GM23338 (cell line): ENCODE measurements at regions not wholly inside any gene's neighbourhood (a gene's known extent, or its start where the extent isn't known, plus 50 kb on each side); places are given as distances from the start of the nearest gene placed in this dataset.

Experiments used
- ATAC-seq: fragments of 200-7000 bp; cut with Tn5 transposase; 3 replicates; pipeline ENCODE4 v1.9.1; 2020
- DNase-seq: peaks from one replicate; pipeline ENCODE4 v3.0.0-alpha.2; 2015; ENCODE audit warnings: low spot score
- H2AFZ ChIP-seq: fragments of 200-600 bp; sonication (generic); 2 replicates; pipeline ENCODE4 v1.8.0; 2016; ENCODE audit warnings: antibody characterized with exemption, mild to moderate bottlenecking, moderate library complexity
- H3F3A ChIP-seq: fragments of 200-600 bp; sonication (generic); replicated peaks from 2 replicates; pipeline ENCODE4 v1.8.0; 2017; ENCODE audit warnings: antibody characterized with exemption, mixed run types, low read depth
- H3K27ac ChIP-seq: fragments of 200-600 bp; sonication (generic); 2 replicates; pipeline ENCODE4 v1.6.1; 2016; ENCODE audit warnings: low read depth
- H3K27me3 ChIP-seq: fragments of 200-600 bp; sonication (generic); 2 replicates; pipeline ENCODE4 v1.8.0; 2016; ENCODE audit warnings: mild to moderate bottlenecking, mixed run types, moderate library complexity; ENCODE audit not compliant: insufficient read depth
- H3K36me3 ChIP-seq: fragments of 200-600 bp; sonication (generic); 2 replicates; pipeline ENCODE4 v1.8.0; 2016; ENCODE audit warnings: mild to moderate bottlenecking; ENCODE audit not compliant: insufficient read depth
- H3K4me1 ChIP-seq: fragments of 200-600 bp; sonication (generic); 2 replicates; pipeline ENCODE4 v1.8.0; 2016; ENCODE audit warnings: mild to moderate bottlenecking, moderate library complexity; ENCODE audit not compliant: insufficient read depth
- H3K4me2 ChIP-seq: fragments of 200-600 bp; sonication (generic); 2 replicates; pipeline ENCODE4 v1.7.1; 2017; ENCODE audit warnings: mixed run types
- H3K4me3 ChIP-seq: fragments of 200-600 bp; sonication (generic); 2 replicates; pipeline ENCODE4 v1.6.1; 2016; ENCODE audit warnings: mixed run types
- H3K79me2 ChIP-seq: fragments of 200-600 bp; sonication (generic); replicated peaks from 2 replicates; pipeline ENCODE4 v1.8.0; 2017; ENCODE audit warnings: mild to moderate bottlenecking; ENCODE audit not compliant: insufficient read depth
- H3K9me2 ChIP-seq: fragments of 200-600 bp; sonication (generic); 2 replicates; pipeline ENCODE4 v1.8.0; 2017; ENCODE audit not compliant: insufficient read depth
- H4K20me1 ChIP-seq: fragments of 200-600 bp; sonication (generic); replicated peaks from 2 replicates; pipeline ENCODE4 v1.8.0; 2017; ENCODE audit warnings: mild to moderate bottlenecking; ENCODE audit not compliant: insufficient read depth
- H3K27ac Mint-ChIP-seq: 2 replicates; pipeline ENCODE4 v1.8.0; 2020; ENCODE audit warnings: inconsistent platforms, mild to moderate bottlenecking, moderate library complexity, mixed read lengths
- H3K27me3 Mint-ChIP-seq: 3 replicates; pipeline ENCODE4 v1.8.0; 2022; ENCODE audit warnings: low read depth, mild to moderate bottlenecking, moderate library complexity, mixed read lengths, inconsistent platforms; ENCODE audit not compliant: insufficient read depth, poor library complexity
- H3K36me3 Mint-ChIP-seq: 3 replicates; pipeline ENCODE4 v1.8.0; 2021; ENCODE audit warnings: low read depth, mild to moderate bottlenecking, inconsistent platforms, moderate library complexity, mixed read lengths
- H3K4me1 Mint-ChIP-seq: 3 replicates; pipeline ENCODE4 v1.8.0; 2020; ENCODE audit warnings: mild to moderate bottlenecking, inconsistent platforms, mixed read lengths
- H3K4me3 Mint-ChIP-seq: 3 replicates; pipeline ENCODE4 v1.8.0; 2021; ENCODE audit warnings: moderate library complexity, mild to moderate bottlenecking, inconsistent platforms, mixed read lengths
- H3K9me3 Mint-ChIP-seq: 3 replicates; pipeline ENCODE4 v1.8.0; 2020; ENCODE audit warnings: moderate library complexity, mild to moderate bottlenecking, inconsistent platforms, mixed read lengths
- CREB1 ChIP-seq: fragments of 250-450 bp; sonication (Bioruptor Pico); IDR thresholded peaks from 2 replicates; pipeline ENCODE4 v1.5.0; 2020; ENCODE audit warnings: low read depth, mild to moderate bottlenecking, moderate library complexity
- EZH2 ChIP-seq: fragments of 200-600 bp; sonication (generic); IDR thresholded peaks from one replicate; pipeline ENCODE4 v1.8.0; 2017; ENCODE audit warnings: antibody characterized with exemption, mild to moderate bottlenecking, low read depth; ENCODE audit not compliant: unreplicated experiment
- EZH2phosphoT487 ChIP-seq: fragments of 200-600 bp; sonication (generic); IDR thresholded peaks from one replicate; pipeline ENCODE4 v1.8.1; 2018; ENCODE audit warnings: antibody characterized with exemption; ENCODE audit not compliant: unreplicated experiment
- JUNB ChIP-seq: IDR thresholded peaks from one replicate; pipeline ENCODE4 v1.6.1; 2016; ENCODE audit warnings: antibody characterized with exemption; ENCODE audit not compliant: unreplicated experiment
- NANOG ChIP-seq: IDR thresholded peaks from 2 replicates; pipeline ENCODE4 v1.6.1; 2016; ENCODE audit warnings: antibody characterized with exemption, borderline replicate concordance
- POLR2AphosphoS5 ChIP-seq: IDR thresholded peaks from 2 replicates; pipeline ENCODE4 v1.6.1; 2016; ENCODE audit warnings: antibody characterized with exemption, low read depth
- REST ChIP-seq: IDR thresholded peaks from one replicate; pipeline ENCODE4 v1.6.1; 2018; ENCODE audit warnings: antibody characterized with exemption; ENCODE audit not compliant: unreplicated experiment
- STAT1 ChIP-seq: IDR thresholded peaks from one replicate; pipeline ENCODE4 v1.6.1; 2016; ENCODE audit warnings: antibody characterized with exemption; ENCODE audit not compliant: unreplicated experiment
- ZNF114 ChIP-seq: fragments of 250-450 bp; sonication (Bioruptor Pico); IDR thresholded peaks from 2 replicates; pipeline ENCODE4 v1.5.0; 2020; ENCODE audit warnings: mild to moderate bottlenecking, moderate library complexity
- ZNF331 ChIP-seq: fragments of 250-450 bp; sonication (Bioruptor Pico); IDR thresholded peaks from 2 replicates; pipeline ENCODE4 v1.5.0; 2020; ENCODE audit warnings: low read depth, mild to moderate bottlenecking, moderate library complexity
- ZNF462 ChIP-seq: fragments of 250-450 bp; sonication (Bioruptor Pico); IDR thresholded peaks from 2 replicates; pipeline ENCODE4 v1.5.0; 2020; ENCODE audit warnings: mild to moderate bottlenecking, moderate library complexity
- TF ChIP-seq, protein P1 (sequence below), 2 experiments: fragments of 200-600 bp in 1 of 2; sonication (generic) in 1 of 2; conservative IDR thresholded peaks; 2 replicates each; pipeline versions ENCODE4 v1.5.1 to v1.6.1; 2016 to 2017; ENCODE audit warnings: antibody characterized with exemption in 2 of 2, low read depth in 2 of 2, mild to moderate bottlenecking in 2 of 2, moderate library complexity in 1 of 2
- TF ChIP-seq, protein P2 (sequence below): IDR thresholded peaks from 2 replicates; pipeline ENCODE4 v1.6.1; 2016; ENCODE audit warnings: antibody characterized with exemption

GRCh38 chr9:99445371-99445891 is 223.3 kb downstream of the SEC61B start:
- Histone ChIP-seq H3K4me2 (no peak overlapping the region), H3K36me3 (no peaks in the 10 kb centered on the region), H3K4me1 (no peaks in the 10 kb centered on the region), H3K27ac (no peak overlapping the region), H3K4me3 (no peak overlapping the region), H2AFZ (no peak overlapping the region), H3K9me2 (peaks cover 8% of the 10 kb centered on the region; the same call in 1 of the 2 replicates), H4K20me1 (no peaks in the 10 kb centered on the region), H3K79me2 (no peaks in the 10 kb centered on the region), H3K27me3 (no peaks in the 10 kb centered on the region), H3F3A (no peaks in the 10 kb centered on the region)
- Mint-ChIP-seq H3K27ac (no peak overlapping the region), H3K9me3 (no peaks in the 10 kb centered on the region), H3K27me3 (peaks cover 3% of the 10 kb centered on the region), H3K36me3 (no peaks in the 10 kb centered on the region), H3K4me1 (no peaks in the 10 kb centered on the region), H3K4me3 (no peak overlapping the region)
- DNase-seq, result no peak
- no peak for ATAC-seq
- TF ChIP-seq POLR2AphosphoS5 (no peak), CREB1 (CRISPR knock-in tag) (no peak), ZNF114 (CRISPR knock-in tag) (no peak), ZNF462 (no peak), JUNB (no peak), NANOG (no peak), ZNF331 (no peak), EZH2 (no peak), STAT1 (no peak), REST (no peak), EZH2phosphoT487 (no peak)
- TF ChIP-seq, protein P1, sequence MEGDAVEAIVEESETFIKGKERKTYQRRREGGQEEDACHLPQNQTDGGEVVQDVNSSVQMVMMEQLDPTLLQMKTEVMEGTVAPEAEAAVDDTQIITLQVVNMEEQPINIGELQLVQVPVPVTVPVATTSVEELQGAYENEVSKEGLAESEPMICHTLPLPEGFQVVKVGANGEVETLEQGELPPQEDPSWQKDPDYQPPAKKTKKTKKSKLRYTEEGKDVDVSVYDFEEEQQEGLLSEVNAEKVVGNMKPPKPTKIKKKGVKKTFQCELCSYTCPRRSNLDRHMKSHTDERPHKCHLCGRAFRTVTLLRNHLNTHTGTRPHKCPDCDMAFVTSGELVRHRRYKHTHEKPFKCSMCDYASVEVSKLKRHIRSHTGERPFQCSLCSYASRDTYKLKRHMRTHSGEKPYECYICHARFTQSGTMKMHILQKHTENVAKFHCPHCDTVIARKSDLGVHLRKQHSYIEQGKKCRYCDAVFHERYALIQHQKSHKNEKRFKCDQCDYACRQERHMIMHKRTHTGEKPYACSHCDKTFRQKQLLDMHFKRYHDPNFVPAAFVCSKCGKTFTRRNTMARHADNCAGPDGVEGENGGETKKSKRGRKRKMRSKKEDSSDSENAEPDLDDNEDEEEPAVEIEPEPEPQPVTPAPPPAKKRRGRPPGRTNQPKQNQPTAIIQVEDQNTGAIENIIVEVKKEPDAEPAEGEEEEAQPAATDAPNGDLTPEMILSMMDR (conservative IDR thresholded peaks at IDR 0.05; ENCODE audit: low read depth in 2 of 2), result no peak
- TF ChIP-seq, protein P2, sequence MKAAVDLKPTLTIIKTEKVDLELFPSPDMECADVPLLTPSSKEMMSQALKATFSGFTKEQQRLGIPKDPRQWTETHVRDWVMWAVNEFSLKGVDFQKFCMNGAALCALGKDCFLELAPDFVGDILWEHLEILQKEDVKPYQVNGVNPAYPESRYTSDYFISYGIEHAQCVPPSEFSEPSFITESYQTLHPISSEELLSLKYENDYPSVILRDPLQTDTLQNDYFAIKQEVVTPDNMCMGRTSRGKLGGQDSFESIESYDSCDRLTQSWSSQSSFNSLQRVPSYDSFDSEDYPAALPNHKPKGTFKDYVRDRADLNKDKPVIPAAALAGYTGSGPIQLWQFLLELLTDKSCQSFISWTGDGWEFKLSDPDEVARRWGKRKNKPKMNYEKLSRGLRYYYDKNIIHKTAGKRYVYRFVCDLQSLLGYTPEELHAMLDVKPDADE, result no peak
